ENCODE measurements at regions not wholly inside any gene's neighbourhood (a gene's known extent, or its start where the extent isn't known, plus 50 kb on each side); places are given as distances from the start of the nearest gene placed in this dataset.

DNA sequence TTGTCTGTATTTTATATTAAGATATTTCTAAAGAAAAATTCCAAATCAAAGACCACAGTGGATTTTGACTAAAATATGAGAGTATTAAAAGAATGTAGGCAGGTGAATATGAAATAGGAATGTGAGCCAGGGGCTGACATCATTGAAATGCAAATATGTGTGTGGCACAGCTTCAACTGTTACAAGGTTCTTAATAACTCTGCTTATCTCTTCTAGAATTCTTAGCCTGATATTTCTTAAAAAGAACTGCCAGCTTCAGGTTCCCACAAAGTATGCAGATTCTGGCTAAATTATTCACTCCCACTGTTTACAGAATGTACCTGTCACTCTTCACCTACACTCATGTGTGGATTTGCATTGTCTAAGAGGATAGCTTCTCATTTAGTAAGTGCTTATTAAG is 274.4 kb downstream of the DIRAS2 start:
- CTCF ChIA-PET = no interaction called here
- no peak overlapping the region for H3K4me3 ChIP-seq (ENCODE audit: low read depth, low read length, poor library complexity, severe bottlenecking)
- no TSS peak for BruUV-seq (replicated peaks)
- no peak for TF ChIP-seq EZH2 (IDR thresholded peaks at IDR 0.05; ENCODE audit: borderline replicate concordance, low read depth, low read length, poor library complexity, severe bottlenecking)
- TF ChIP-seq, protein P1, sequence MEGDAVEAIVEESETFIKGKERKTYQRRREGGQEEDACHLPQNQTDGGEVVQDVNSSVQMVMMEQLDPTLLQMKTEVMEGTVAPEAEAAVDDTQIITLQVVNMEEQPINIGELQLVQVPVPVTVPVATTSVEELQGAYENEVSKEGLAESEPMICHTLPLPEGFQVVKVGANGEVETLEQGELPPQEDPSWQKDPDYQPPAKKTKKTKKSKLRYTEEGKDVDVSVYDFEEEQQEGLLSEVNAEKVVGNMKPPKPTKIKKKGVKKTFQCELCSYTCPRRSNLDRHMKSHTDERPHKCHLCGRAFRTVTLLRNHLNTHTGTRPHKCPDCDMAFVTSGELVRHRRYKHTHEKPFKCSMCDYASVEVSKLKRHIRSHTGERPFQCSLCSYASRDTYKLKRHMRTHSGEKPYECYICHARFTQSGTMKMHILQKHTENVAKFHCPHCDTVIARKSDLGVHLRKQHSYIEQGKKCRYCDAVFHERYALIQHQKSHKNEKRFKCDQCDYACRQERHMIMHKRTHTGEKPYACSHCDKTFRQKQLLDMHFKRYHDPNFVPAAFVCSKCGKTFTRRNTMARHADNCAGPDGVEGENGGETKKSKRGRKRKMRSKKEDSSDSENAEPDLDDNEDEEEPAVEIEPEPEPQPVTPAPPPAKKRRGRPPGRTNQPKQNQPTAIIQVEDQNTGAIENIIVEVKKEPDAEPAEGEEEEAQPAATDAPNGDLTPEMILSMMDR (conservative IDR thresholded peaks at IDR 0.05; ENCODE audit: low read depth, low read length) = no peak
- no peak for DNase-seq (ENCODE audit: low spot score)
- POLR2A ChIA-PET (ENCODE audit: low non-redundant PET) = no interaction called here
- intact Hi-C loops (cut with micrococcal nuclease; ENCODE audit: unreplicated experiment) = no loop called here
- no peak overlapping the region for H3K27ac ChIP-seq (ENCODE audit: low read depth, low read length, poor library complexity, severe bottlenecking)
- H3K4me1 ChIP-seq (ENCODE audit: insufficient read depth, low read length, poor library complexity, severe bottlenecking) = no peaks in the 10 kb centered on the region
- H3K27me3 ChIP-seq (replicated peaks; ENCODE audit: insufficient read depth, low read depth, low read length, poor library complexity) = no peaks in the 10 kb centered on the region
- H3K36me3 ChIP-seq (ENCODE audit: insufficient read depth, low read length, poor library complexity, severe bottlenecking) = no peaks in the 10 kb centered on the region
- no peaks in the 10 kb centered on the region for H3K9me3 ChIP-seq (ENCODE audit: low read depth, low read length, poor library complexity, severe bottlenecking)

DNA sequence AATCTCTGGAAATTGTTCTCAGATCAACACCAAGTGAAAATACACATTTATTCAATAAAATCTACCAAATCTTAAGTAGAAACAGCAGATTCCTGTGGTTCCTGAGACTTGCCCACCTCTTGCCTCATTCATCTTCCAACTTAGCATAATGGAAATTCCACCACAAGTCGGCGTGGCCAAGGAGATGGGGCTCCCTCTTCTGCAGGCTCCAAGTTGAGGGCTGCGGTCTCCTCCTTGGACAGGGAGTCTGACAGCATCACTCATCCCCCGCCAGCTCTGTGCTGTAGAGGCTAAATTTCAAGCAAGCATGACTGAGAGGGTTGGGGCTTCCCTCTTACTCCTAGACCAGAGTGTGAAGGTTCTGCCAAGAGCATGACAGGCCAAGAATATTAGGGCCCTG is 273.7 kb downstream of the DIRAS2 start:
- Histone ChIP-seq H3K27ac (ENCODE audit: low read depth, low read length, poor library complexity, severe bottlenecking) (no peak overlapping the region), H3K9me3 (ENCODE audit: low read depth, low read length, poor library complexity, severe bottlenecking) (no peaks in the 10 kb centered on the region), H3K36me3 (ENCODE audit: insufficient read depth, low read length, poor library complexity, severe bottlenecking) (no peaks in the 10 kb centered on the region), H3K4me1 (ENCODE audit: insufficient read depth, low read length, poor library complexity, severe bottlenecking) (no peaks in the 10 kb centered on the region), H3K27me3 (replicated peaks; ENCODE audit: insufficient read depth, low read depth, low read length, poor library complexity) (no peaks in the 10 kb centered on the region), H3K4me3 (ENCODE audit: low read depth, low read length, poor library complexity, severe bottlenecking) (no peak overlapping the region)
- no TSS peak for BruUV-seq (replicated peaks)
- intact Hi-C loops (cut with micrococcal nuclease; ENCODE audit: unreplicated experiment) = no loop called here
- POLR2A ChIA-PET (ENCODE audit: low non-redundant PET) = no interaction called here
- CTCF ChIA-PET = no interaction called here
- DNase-seq (ENCODE audit: low spot score) = no peak
- no peak for TF ChIP-seq EZH2 (IDR thresholded peaks at IDR 0.05; ENCODE audit: borderline replicate concordance, low read depth, low read length, poor library complexity, severe bottlenecking)
- TF ChIP-seq, protein P1 (conservative IDR thresholded peaks at IDR 0.05; ENCODE audit: low read depth, low read length) = no peak

DNA sequence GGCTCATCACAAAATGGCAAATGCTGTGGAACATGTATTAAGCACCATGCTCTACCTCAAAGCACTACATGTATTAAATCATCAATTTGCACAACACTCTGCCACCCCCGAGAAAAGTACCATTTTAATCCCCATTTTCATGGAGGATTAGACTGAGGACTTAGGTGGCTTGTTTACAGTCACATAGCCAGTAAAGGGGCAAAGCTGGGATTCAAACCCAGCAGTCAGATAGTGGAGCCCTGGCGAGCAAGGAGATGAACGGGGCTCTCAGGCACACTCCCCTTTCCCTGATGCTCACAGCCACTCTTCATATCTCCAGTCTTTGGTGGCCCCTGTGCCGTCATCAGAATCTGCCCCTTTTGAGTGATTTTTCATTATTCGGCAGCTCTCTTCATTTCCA is 262.9 kb downstream of the DIRAS2 start:
- ChIA-PET CTCF (no interaction called here), POLR2A (ENCODE audit: low non-redundant PET) (no interaction called here)
- H3K27ac ChIP-seq (ENCODE audit: low read depth, low read length, poor library complexity, severe bottlenecking) = no peak overlapping the region
- TF ChIP-seq, protein P1 (conservative IDR thresholded peaks at IDR 0.05; ENCODE audit: low read depth, low read length) = no peak
- TF ChIP-seq EZH2 (IDR thresholded peaks at IDR 0.05; ENCODE audit: borderline replicate concordance, low read depth, low read length, poor library complexity, severe bottlenecking) = no peak
- H3K4me3 ChIP-seq (ENCODE audit: low read depth, low read length, poor library complexity, severe bottlenecking) = no peak overlapping the region
- DNase-seq (ENCODE audit: low spot score) = no peak
- no peaks in the 10 kb centered on the region for H3K4me1 ChIP-seq (ENCODE audit: insufficient read depth, low read length, poor library complexity, severe bottlenecking)
- H3K27me3 ChIP-seq (replicated peaks; ENCODE audit: insufficient read depth, low read depth, low read length, poor library complexity) = no peaks in the 10 kb centered on the region
- H3K9me3 ChIP-seq (ENCODE audit: low read depth, low read length, poor library complexity, severe bottlenecking) = no peaks in the 10 kb centered on the region
- intact Hi-C loops (cut with micrococcal nuclease; ENCODE audit: unreplicated experiment) = no loop called here
- no TSS peak for BruUV-seq (replicated peaks)
- no peaks in the 10 kb centered on the region for H3K36me3 ChIP-seq (ENCODE audit: insufficient read depth, low read length, poor library complexity, severe bottlenecking)
